Mucosa of descending colon (tissue), 3 donors: ENCODE measurements at regions not wholly inside any gene's neighbourhood (a gene's known extent, or its start where the extent isn't known, plus 50 kb on each side); places are given as distances from the start of the nearest gene placed in this dataset.
A peak's percentile ranks its signal among the peaks of the same experiment; 100 is the strongest.

Source experiments
- ATAC-seq: fragments of 200-7000 bp; cut with Tn5 transposase; one replicate; pipeline ENCODE4 v1.9.1; 2020; ENCODE audit warnings: mild to moderate bottlenecking, moderate library complexity
- DNase-seq, 3 donors: peaks; one replicate each; pipeline ENCODE4 v3.0.0-alpha.2; 2020
- H3K36me3 ChIP-seq: fragments of 200-600 bp; one replicate; pipeline ENCODE4 v1.8.0; 2021; ENCODE audit warnings: low read depth, mild to moderate bottlenecking
- H3K4me1 ChIP-seq: fragments of 200-600 bp; one replicate; pipeline ENCODE4 v1.8.0; 2021; ENCODE audit warnings: low read depth, mild to moderate bottlenecking
- H3K4me3 ChIP-seq: fragments of 200-600 bp; one replicate; pipeline ENCODE4 v1.8.0; 2021; ENCODE audit warnings: mild to moderate bottlenecking
- H3K9me3 ChIP-seq: fragments of 200-600 bp; one replicate; pipeline ENCODE4 v1.8.0; 2021; ENCODE audit warnings: mild to moderate bottlenecking
- intact Hi-C, 2 donors: fragments of 100-400 bp; cut with DNase I in 1 of 2; cut with micrococcal nuclease in 1 of 2; formaldehyde crosslinking; loops; one replicate each; pipeline versions ENCODE4 v1.11.0 to v1.11.1; 2022; cut with DNase I, micrococcal nuclease
- TF ChIP-seq, protein P1 (sequence below): fragments of 200-600 bp; IDR thresholded peaks from one replicate; pipeline ENCODE4 v1.8.0; 2022; ENCODE audit warnings: antibody characterized with exemption, mild to moderate bottlenecking
- donor health status: DM: no; HTN: no; CAD: no; lungs with moderate emphysema.
- donor health status: DM: no; HTN: no; CAD: no.
- donor health status: DM: no; HTN: yes; CAD: no.

DNA sequence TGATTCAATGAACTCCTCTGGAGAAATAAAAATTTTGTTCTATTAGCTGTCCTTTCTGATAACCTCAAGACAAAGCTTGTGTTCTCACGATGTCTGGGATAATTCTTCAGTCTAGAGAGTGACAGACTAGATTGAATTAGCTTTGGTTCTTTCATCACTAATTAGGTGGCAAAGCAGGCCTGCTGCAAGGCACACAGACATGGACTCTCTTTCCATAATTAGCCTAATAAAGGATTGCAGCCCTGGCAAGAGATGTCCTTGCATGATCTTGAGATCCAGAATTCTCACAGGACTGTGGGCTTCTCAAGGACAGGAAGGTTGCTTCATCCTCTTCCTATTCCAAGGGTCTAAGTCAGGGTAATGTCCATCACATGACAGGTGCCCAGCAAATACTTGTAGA lies 245.6 kb upstream of the ZC3H12C start:
- intact Hi-C loops: no loop called here
- TF ChIP-seq, protein P1, sequence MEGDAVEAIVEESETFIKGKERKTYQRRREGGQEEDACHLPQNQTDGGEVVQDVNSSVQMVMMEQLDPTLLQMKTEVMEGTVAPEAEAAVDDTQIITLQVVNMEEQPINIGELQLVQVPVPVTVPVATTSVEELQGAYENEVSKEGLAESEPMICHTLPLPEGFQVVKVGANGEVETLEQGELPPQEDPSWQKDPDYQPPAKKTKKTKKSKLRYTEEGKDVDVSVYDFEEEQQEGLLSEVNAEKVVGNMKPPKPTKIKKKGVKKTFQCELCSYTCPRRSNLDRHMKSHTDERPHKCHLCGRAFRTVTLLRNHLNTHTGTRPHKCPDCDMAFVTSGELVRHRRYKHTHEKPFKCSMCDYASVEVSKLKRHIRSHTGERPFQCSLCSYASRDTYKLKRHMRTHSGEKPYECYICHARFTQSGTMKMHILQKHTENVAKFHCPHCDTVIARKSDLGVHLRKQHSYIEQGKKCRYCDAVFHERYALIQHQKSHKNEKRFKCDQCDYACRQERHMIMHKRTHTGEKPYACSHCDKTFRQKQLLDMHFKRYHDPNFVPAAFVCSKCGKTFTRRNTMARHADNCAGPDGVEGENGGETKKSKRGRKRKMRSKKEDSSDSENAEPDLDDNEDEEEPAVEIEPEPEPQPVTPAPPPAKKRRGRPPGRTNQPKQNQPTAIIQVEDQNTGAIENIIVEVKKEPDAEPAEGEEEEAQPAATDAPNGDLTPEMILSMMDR: no peak
- ATAC-seq: no peak
- Histone ChIP-seq H3K4me1 (no peaks in the 10 kb centered on the region), H3K36me3 (no peaks in the 10 kb centered on the region), H3K9me3 (no peaks in the 10 kb centered on the region), H3K4me3 (no peak overlapping the region)
- no peak for DNase-seq

DNA sequence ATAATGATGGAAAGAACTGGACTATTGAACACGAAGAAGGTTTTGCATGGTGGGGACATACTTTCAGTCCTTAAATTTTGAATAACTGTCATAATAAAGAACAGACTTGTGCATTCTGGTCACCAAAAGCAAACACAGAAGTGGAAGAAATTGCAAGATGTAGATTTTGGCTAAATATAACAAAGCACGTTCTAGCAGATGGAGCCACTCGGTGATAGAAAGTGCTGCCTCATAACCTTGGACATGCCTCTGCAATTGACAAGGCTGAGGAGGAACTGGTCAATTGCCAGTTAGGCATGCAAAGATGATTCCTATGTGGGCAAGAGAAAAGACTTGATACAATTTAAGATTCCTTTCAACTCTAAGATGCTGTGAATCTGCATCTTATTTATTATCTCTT lies 244.1 kb upstream of the ZC3H12C start:
- DNase-seq (no peak), ATAC-seq (no peak)
- H3K4me1 ChIP-seq: no peaks in the 10 kb centered on the region
- TF ChIP-seq, protein P1: no peak
- intact Hi-C loops: no loop called here
- no peaks in the 10 kb centered on the region for H3K9me3 ChIP-seq
- H3K36me3 ChIP-seq: no peaks in the 10 kb centered on the region
- no peak overlapping the region for H3K4me3 ChIP-seq

DNA sequence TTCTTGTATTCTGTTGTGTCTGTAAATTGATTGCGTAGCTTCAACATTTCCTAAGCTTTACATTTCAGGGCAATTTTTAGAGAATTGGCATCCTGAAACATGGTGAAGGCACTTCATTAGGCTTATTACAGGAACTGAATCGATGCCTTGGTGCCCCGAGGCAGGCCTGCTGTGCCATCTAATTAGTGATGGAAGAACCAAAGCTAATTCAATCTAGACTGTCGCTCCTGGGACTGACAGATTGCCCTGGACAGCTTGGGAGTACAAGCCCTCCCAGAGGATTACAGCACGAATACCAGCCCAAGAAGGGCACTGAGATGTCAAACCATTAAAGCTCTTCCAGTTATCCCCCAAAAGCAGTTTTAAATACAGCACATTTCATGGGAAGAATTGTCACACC lies 243.2 kb upstream of the ZC3H12C start:
- H3K4me1 ChIP-seq: no peaks in the 10 kb centered on the region
- no peaks in the 10 kb centered on the region for H3K9me3 ChIP-seq
- DNase-seq: no peak
- no peaks in the 10 kb centered on the region for H3K36me3 ChIP-seq
- no peak overlapping the region for H3K4me3 ChIP-seq
- no peak for ATAC-seq
- TF ChIP-seq, protein P1: no peak
- intact Hi-C loops: no loop called here

DNA sequence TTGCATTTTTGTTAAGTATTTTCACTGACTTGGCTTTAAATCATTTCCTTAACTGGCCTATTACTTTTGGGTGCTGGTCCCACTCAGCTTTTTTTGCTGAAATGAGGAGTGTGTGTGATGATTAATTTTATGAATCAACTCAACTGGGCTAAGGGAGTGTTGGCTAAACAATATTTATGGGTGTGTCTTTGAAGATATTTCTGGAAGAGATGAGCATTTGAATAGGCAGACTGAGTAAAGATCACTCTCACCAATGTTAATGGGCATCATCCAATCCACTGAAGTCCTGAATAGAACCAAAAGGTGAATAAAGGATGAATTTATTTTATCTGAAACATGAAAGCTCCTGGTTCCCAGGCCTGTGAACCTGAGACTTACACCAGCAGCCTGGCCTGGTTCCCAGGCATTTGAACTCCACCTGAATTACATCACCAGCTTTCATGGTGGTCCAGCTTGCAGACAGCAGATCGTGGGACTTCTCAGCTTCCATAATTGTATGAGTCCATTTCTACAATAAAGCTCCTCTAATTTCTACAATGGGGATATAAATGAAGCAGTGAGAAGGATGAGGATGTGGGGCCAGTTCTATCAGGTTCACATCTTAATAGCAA lies 241.3 kb upstream of the ZC3H12C start:
- no peaks in the 10 kb centered on the region for H3K9me3 ChIP-seq
- H3K36me3 ChIP-seq: no peaks in the 10 kb centered on the region
- DNase-seq (no peak), ATAC-seq (no peak)
- no peaks in the 10 kb centered on the region for H3K4me1 ChIP-seq
- TF ChIP-seq, protein P1: no peak
- intact Hi-C loops: no loop called here
- no peak overlapping the region for H3K4me3 ChIP-seq

DNA sequence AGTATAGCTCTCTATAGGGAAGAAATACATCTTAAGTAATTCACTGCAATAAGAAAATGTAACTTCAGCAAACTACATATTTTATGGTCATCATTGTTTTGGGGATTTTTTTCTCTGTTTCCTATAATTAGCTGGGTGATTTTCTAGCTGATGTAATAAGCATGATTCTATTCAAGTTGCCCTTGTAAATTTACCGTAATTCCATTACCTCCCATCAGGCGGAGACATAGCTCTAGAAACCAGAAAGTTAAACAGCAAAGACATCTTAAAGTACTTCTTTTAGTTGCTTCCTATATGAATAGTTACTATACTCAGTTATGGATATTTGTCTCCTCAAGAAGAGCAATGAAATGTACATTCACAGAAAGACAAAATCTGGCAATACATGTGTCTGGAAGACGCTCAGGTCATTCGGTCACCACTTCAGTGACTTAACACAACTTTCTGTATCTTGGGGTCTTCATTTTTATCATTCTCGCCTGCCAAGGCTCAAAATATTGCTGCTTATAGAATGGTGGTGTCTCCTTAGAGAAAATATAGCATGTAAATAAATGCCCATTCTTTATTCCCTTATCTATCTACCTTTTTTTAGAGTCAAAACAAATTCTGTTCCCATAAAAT lies 239.9 kb upstream of the ZC3H12C start:
- no peak for ATAC-seq
- no peaks in the 10 kb centered on the region for H3K36me3 ChIP-seq
- H3K4me1 ChIP-seq: no peaks in the 10 kb centered on the region
- H3K4me3 ChIP-seq: no peak overlapping the region
- DNase-seq: peak in 1 of 3 donors; percentile 19
- no peaks in the 10 kb centered on the region for H3K9me3 ChIP-seq
- intact Hi-C loops: no loop called here
- TF ChIP-seq, protein P1: no peak
